ENCODE measurements at regions not wholly inside any gene's neighbourhood (a gene's known extent, or its start where the extent isn't known, plus 50 kb on each side); places are given as distances from the start of the nearest gene placed in this dataset.

DNA sequence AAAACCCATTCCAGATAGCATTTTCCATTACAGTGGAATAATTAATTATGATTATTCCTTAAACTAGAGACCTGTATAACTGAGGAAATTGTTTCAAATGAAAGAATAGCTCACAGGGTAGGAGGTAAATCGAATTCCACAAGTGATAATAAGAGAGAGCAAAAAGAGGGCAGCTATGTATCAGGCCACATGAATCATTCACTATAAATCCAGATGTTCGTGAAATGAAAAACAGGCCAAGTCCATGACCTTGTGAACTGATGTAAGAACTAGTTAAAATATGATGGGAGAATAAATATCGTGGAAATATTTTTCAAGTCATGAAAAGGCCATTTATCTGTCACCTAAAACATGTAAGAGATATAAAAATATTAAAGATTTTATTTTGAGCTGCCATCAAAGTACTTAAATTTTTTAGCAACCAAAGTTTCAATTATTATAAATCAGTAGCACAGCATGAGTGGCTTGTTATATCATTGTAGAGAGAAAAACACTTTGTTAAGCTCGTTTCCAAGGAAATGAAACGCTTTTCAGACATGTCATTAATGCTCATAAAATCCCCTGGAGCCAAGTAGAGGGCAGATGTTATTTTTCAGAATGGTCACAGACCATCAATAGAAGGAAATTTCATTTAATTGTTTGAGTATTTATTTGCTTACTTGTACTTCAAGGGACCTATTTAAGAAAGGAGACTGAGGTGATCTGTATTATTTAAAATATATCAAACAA lies 120.6 kb upstream of the CDKN3 start:
- TF ChIP-seq, protein P1, sequence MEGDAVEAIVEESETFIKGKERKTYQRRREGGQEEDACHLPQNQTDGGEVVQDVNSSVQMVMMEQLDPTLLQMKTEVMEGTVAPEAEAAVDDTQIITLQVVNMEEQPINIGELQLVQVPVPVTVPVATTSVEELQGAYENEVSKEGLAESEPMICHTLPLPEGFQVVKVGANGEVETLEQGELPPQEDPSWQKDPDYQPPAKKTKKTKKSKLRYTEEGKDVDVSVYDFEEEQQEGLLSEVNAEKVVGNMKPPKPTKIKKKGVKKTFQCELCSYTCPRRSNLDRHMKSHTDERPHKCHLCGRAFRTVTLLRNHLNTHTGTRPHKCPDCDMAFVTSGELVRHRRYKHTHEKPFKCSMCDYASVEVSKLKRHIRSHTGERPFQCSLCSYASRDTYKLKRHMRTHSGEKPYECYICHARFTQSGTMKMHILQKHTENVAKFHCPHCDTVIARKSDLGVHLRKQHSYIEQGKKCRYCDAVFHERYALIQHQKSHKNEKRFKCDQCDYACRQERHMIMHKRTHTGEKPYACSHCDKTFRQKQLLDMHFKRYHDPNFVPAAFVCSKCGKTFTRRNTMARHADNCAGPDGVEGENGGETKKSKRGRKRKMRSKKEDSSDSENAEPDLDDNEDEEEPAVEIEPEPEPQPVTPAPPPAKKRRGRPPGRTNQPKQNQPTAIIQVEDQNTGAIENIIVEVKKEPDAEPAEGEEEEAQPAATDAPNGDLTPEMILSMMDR (IDR thresholded peaks at IDR 0.05): no peak
- TF ChIP-seq POLR2A (IDR thresholded peaks at IDR 0.05): no peak
